Subcutaneous abdominal adipose tissue (tissue), 5 donors: ENCODE measurements at regions not wholly inside any gene's neighbourhood (a gene's known extent, or its start where the extent isn't known, plus 50 kb on each side); places are given as distances from the start of the nearest gene placed in this dataset.

ENCODE experiments used
- H3K27ac ChIP-seq: one replicate; pipeline ENCODE4 v1.7.0; 2013; ENCODE audit warnings: low read depth, mild to moderate bottlenecking, inconsistent platforms, low read length, moderate library complexity
- H3K27me3 ChIP-seq, 5 donors: one replicate each; pipeline ENCODE4 v1.7.0; 2013; ENCODE audit warnings: low read length in 5 of 5, inconsistent platforms in 1 of 5; ENCODE audit not compliant: control insufficient read depth in 5 of 5, insufficient read depth in 4 of 5
- H3K36me3 ChIP-seq, 5 donors: one replicate each; pipeline ENCODE4 v1.7.0; 2013; ENCODE audit warnings: low read length in 5 of 5; ENCODE audit not compliant: control insufficient read depth in 5 of 5, insufficient read depth in 5 of 5
- H3K4me1 ChIP-seq, 5 donors: one replicate each; pipeline ENCODE4 v1.7.0; 2013; ENCODE audit warnings: low read length in 5 of 5, mild to moderate bottlenecking in 3 of 5, moderate library complexity in 1 of 5; ENCODE audit not compliant: control insufficient read depth in 5 of 5, insufficient read depth in 5 of 5
- H3K4me3 ChIP-seq, 5 donors: one replicate each; pipeline ENCODE4 v1.7.0; 2013; ENCODE audit warnings: low read length in 5 of 5, low read depth in 1 of 5
- H3K9ac ChIP-seq, 5 donors: one replicate each; pipeline ENCODE4 v1.7.0; 2013; ENCODE audit warnings: low read length in 5 of 5, mild to moderate bottlenecking in 4 of 5, moderate library complexity in 3 of 5
- H3K9me3 ChIP-seq, 5 donors: one replicate each; pipeline ENCODE4 v1.7.0; 2013; ENCODE audit warnings: low read length in 5 of 5; ENCODE audit not compliant: control insufficient read depth in 5 of 5
- donor health status: healthy.
- donor health status: healthy.
- donor health status: healthy.
- donor health status: healthy.
- donor health status: healthy.

- no peak overlapping the region for H3K9ac ChIP-seq
- peaks cover 0 to 5% (median 2%) of the 10 kb centered on the region in 5 donors for H3K4me1 ChIP-seq
- H3K27ac ChIP-seq: no peak overlapping the region
- no peak overlapping the region for H3K4me3 ChIP-seq
- H3K9me3 ChIP-seq: no peaks in the 10 kb centered on the region
- no peaks in the 10 kb centered on the region for H3K36me3 ChIP-seq
- no peaks in the 10 kb centered on the region for H3K27me3 ChIP-seq
Measured at GRCh38 chr1:94723463-94723862, 96.7 kb upstream of the SLC44A3 start.

- no peaks in the 10 kb centered on the region for H3K27me3 ChIP-seq
- H3K9me3 ChIP-seq: no peaks in the 10 kb centered on the region
- H3K9ac ChIP-seq: no peak overlapping the region
- H3K4me3 ChIP-seq: no peak overlapping the region
- H3K36me3 ChIP-seq: no peaks in the 10 kb centered on the region
- peaks cover 0 to 1% (median 0%) of the 10 kb centered on the region in 5 donors for H3K4me1 ChIP-seq
- H3K27ac ChIP-seq: no peak overlapping the region
Measured at GRCh38 chr1:94722181-94722580, 98.0 kb upstream of the SLC44A3 start.

GRCh38 chr1:94721240-94721639 is 98.9 kb upstream of the SLC44A3 start:
- H3K4me3 ChIP-seq: no peak overlapping the region
- H3K9me3 ChIP-seq: no peaks in the 10 kb centered on the region
- no peaks in the 10 kb centered on the region for H3K36me3 ChIP-seq
- no peak overlapping the region for H3K27ac ChIP-seq
- no peak overlapping the region for H3K9ac ChIP-seq
- H3K27me3 ChIP-seq: no peaks in the 10 kb centered on the region
- H3K4me1 ChIP-seq: peaks cover 0 to 4% (median 0%) of the 10 kb centered on the region in 5 donors

- Histone ChIP-seq H3K4me1 (peaks cover 0 to 4% (median 0%) of the 10 kb centered on the region in 5 donors), H3K4me3 (no peak overlapping the region), H3K27me3 (no peaks in the 10 kb centered on the region), H3K27ac (no peak overlapping the region), H3K36me3 (no peaks in the 10 kb centered on the region), H3K9me3 (no peaks in the 10 kb centered on the region), H3K9ac (no peak overlapping the region)
Measured at GRCh38 chr1:94719926-94720793, 100.0 kb upstream of the SLC44A3 start.

- Histone ChIP-seq H3K9me3 (no peaks in the 10 kb centered on the region), H3K9ac (no peak overlapping the region), H3K4me1 (peaks cover 0 to 17% (median 10%) of the 10 kb centered on the region in 5 donors), H3K4me3 (no peak overlapping the region), H3K27me3 (no peaks in the 10 kb centered on the region), H3K27ac (no peak overlapping the region), H3K36me3 (no peaks in the 10 kb centered on the region)
Measured at GRCh38 chr1:94716965-94717364, 103.2 kb upstream of the SLC44A3 start.

- Histone ChIP-seq H3K27me3 (no peaks in the 10 kb centered on the region), H3K4me3 (no peak overlapping the region), H3K36me3 (no peaks in the 10 kb centered on the region), H3K27ac (no peak overlapping the region), H3K9me3 (no peaks in the 10 kb centered on the region), H3K9ac (no peak overlapping the region), H3K4me1 (peaks cover 0 to 17% (median 10%) of the 10 kb centered on the region in 5 donors)
Measured at GRCh38 chr1:94715321-94715720, 104.8 kb upstream of the SLC44A3 start.

GRCh38 chr1:94714552-94714951 is 105.6 kb upstream of the SLC44A3 start:
- Histone ChIP-seq H3K9me3 (no peaks in the 10 kb centered on the region), H3K27ac (no peak overlapping the region), H3K27me3 (no peaks in the 10 kb centered on the region), H3K4me3 (no peak overlapping the region), H3K4me1 (peaks cover 0 to 17% (median 13%) of the 10 kb centered on the region in 5 donors), H3K9ac (no peak overlapping the region), H3K36me3 (no peaks in the 10 kb centered on the region)

- Histone ChIP-seq H3K27ac (no peak overlapping the region), H3K4me1 (peaks cover 0 to 17% (median 13%) of the 10 kb centered on the region in 5 donors), H3K9me3 (no peaks in the 10 kb centered on the region), H3K27me3 (no peaks in the 10 kb centered on the region), H3K36me3 (no peaks in the 10 kb centered on the region), H3K9ac (no peak overlapping the region), H3K4me3 (no peak overlapping the region)
Measured at GRCh38 chr1:94714152-94714551, 106.0 kb upstream of the SLC44A3 start.

GRCh38 chr1:94713472-94714141 is 106.5 kb upstream of the SLC44A3 start:
- H3K9me3 ChIP-seq: no peaks in the 10 kb centered on the region
- H3K4me3 ChIP-seq: no peak overlapping the region
- peak overlapping the region; percentile 35 for H3K27ac ChIP-seq
- peaks cover 0 to 17% (median 13%) of the 10 kb centered on the region in 5 donors for H3K4me1 ChIP-seq
- H3K36me3 ChIP-seq: no peaks in the 10 kb centered on the region
- H3K27me3 ChIP-seq: no peaks in the 10 kb centered on the region
- no peak overlapping the region for H3K9ac ChIP-seq

- H3K4me1 ChIP-seq: peaks cover 0 to 26% (median 19%) of the 10 kb centered on the region in 5 donors
- H3K27me3 ChIP-seq: no peaks in the 10 kb centered on the region
- H3K9me3 ChIP-seq: no peaks in the 10 kb centered on the region
- H3K36me3 ChIP-seq: no peaks in the 10 kb centered on the region
- no peak overlapping the region for H3K9ac ChIP-seq
- no peak overlapping the region for H3K27ac ChIP-seq
- no peak overlapping the region for H3K4me3 ChIP-seq
Measured at GRCh38 chr1:94709891-94710581, 110.1 kb upstream of the SLC44A3 start.
